ENCODE measurements at regions not wholly inside any gene's neighbourhood (a gene's known extent, or its start where the extent isn't known, plus 50 kb on each side); places are given as distances from the start of the nearest gene placed in this dataset.

DNA sequence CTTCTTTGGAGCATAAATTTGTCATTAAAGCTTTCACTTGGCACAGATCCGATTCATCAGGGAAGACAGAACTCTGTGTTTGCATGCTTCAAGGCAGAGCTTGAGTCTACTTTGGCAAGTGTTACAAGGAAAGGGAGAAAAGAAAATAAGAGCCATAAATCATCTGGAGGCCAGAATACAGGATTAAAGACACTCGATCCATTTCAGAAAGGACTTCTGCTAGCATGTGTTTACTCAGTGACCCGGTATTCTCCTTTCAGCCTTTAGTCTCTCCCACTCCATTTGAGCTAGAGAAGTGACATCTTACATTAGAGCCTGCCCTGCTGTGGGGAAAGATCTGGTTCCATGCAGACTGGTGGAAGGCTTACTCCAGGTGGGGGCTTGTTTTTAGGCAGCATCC lies 306.4 kb downstream of the KLF5 start:
- Mint-ChIP-seq H3K4me3 (no peak overlapping the region), H3K27ac (no peak overlapping the region), H3K36me3 (ENCODE audit: low read depth) (no peaks in the 10 kb centered on the region), H3K4me1 (no peaks in the 10 kb centered on the region), H3K9me3 (no peaks in the 10 kb centered on the region), H3K27me3 (no peaks in the 10 kb centered on the region)
- DNase-seq, result no peak
- CTCF ChIA-PET, result no interaction called here
- TF ChIP-seq, protein P1, sequence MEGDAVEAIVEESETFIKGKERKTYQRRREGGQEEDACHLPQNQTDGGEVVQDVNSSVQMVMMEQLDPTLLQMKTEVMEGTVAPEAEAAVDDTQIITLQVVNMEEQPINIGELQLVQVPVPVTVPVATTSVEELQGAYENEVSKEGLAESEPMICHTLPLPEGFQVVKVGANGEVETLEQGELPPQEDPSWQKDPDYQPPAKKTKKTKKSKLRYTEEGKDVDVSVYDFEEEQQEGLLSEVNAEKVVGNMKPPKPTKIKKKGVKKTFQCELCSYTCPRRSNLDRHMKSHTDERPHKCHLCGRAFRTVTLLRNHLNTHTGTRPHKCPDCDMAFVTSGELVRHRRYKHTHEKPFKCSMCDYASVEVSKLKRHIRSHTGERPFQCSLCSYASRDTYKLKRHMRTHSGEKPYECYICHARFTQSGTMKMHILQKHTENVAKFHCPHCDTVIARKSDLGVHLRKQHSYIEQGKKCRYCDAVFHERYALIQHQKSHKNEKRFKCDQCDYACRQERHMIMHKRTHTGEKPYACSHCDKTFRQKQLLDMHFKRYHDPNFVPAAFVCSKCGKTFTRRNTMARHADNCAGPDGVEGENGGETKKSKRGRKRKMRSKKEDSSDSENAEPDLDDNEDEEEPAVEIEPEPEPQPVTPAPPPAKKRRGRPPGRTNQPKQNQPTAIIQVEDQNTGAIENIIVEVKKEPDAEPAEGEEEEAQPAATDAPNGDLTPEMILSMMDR (IDR thresholded peaks at IDR 0.05), result no peak
- POLR2A ChIA-PET, result no interaction called here
- ATAC-seq (ENCODE audit: low read depth), result no peak
- intact Hi-C loops (cut with micrococcal nuclease), result no loop called here

DNA sequence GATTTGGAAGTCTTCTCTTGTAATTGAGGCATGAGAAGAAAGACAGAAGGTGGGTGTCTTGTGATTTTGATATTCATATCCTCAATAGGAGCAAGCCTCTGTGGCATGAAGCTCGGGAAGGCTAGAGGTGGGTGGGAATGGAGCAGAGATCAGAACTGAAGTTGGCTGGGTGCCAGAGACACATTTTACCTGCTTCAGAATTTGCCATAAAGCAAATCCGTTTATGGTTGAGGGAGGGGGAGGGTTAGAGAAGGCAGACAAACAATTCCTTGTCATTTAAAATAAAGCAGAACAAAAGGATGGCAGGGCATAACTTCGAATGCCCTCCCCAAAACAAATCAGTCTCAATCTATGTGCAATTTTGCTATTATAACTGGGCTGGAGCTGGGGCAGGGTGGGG lies 305.9 kb downstream of the KLF5 start:
- ChIA-PET CTCF (no interaction called here), POLR2A (no interaction called here)
- Mint-ChIP-seq H3K27ac (no peak overlapping the region), H3K4me3 (no peak overlapping the region), H3K4me1 (no peaks in the 10 kb centered on the region), H3K9me3 (no peaks in the 10 kb centered on the region), H3K36me3 (ENCODE audit: low read depth) (no peaks in the 10 kb centered on the region), H3K27me3 (no peaks in the 10 kb centered on the region)
- ATAC-seq (ENCODE audit: low read depth) (no peak), DNase-seq (no peak)
- TF ChIP-seq, protein P1 (IDR thresholded peaks at IDR 0.05), result no peak
- intact Hi-C loops (cut with micrococcal nuclease), result no loop called here

DNA sequence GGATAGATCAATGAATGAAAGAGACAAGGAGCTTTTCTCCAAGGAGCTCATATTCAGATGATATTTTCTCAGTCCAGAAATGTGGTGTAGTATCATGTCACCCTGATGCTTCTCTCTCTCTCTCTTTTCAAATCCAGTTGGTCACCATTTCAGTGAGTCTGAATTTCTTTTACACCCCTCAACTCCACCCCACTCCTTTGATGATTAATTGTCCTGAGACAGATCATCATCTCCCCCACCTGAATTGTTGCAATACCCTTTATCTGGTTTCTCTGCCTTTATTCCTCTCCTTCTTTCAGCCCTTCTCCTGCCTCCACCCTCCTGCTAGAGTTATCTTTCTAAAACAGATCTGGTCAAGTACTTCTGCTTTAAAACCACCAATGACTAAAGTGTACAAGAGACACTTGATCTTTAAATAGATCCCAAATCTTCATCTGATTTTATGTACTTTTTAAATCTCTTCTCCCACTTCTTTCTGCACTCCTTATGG lies 299.8 kb downstream of the KLF5 start:
- Mint-ChIP-seq H3K27me3 (no peaks in the 10 kb centered on the region), H3K4me1 (no peaks in the 10 kb centered on the region), H3K4me3 (no peak overlapping the region), H3K9me3 (no peaks in the 10 kb centered on the region), H3K36me3 (ENCODE audit: low read depth) (no peaks in the 10 kb centered on the region), H3K27ac (no peak overlapping the region)
- TF ChIP-seq, protein P1 (IDR thresholded peaks at IDR 0.05), result no peak
- CTCF ChIA-PET, result no interaction called here
- intact Hi-C loops (cut with micrococcal nuclease), result no loop called here
- POLR2A ChIA-PET, result no interaction called here
- no peak for ATAC-seq (ENCODE audit: low read depth)
- no peak for DNase-seq

DNA sequence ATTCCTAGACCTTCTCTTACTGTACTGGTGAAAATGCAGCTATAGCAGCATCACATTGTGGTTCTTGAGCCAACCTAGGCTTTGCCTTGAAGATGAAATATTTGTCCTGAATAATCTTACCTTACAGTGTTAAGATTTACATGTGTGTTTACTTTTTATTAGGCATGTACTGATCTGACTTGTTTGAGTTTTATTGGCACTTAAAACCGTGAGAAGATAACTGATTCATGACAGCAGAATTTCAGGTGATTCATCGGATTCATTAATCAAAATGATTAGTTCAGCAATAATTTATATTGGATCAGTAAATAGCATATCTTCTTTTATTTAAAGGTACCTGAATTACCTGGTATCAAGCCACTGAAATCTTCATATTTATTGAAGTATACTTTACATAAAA lies 296.3 kb downstream of the KLF5 start:
- no peak for DNase-seq
- no peak for ATAC-seq (ENCODE audit: low read depth)

DNA sequence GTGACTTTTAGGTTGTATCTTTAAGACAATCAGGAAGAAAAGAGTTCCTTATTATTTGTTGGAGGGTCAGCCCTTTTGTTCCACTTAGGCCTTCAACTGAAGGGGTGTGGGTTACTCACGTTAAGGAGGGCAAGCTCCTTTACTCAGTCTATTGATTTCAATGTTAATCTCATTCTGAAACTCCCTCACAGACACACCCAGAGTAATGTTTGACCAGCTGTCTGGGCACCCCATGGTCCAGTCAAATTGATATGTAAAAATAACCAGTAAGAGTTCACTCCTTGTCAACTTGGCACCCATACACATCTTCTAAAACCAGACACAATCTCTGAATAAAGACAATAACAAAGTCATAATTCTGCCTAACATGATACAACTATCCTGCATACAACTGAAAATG lies 292.9 kb downstream of the KLF5 start:
- Mint-ChIP-seq H3K4me1 (no peaks in the 10 kb centered on the region), H3K9me3 (peaks cover 2% of the 10 kb centered on the region), H3K4me3 (no peak overlapping the region), H3K27me3 (no peaks in the 10 kb centered on the region), H3K27ac (no peak overlapping the region), H3K36me3 (ENCODE audit: low read depth) (no peaks in the 10 kb centered on the region)
- intact Hi-C loops (cut with micrococcal nuclease), result no loop called here
- ATAC-seq (ENCODE audit: low read depth) (no peak), DNase-seq (no peak)
- TF ChIP-seq, protein P1 (IDR thresholded peaks at IDR 0.05), result no peak
- POLR2A ChIA-PET, result no interaction called here
- CTCF ChIA-PET, result no interaction called here

More for the DNA sequence above, 296.3 kb downstream of the KLF5 start:
- TF ChIP-seq, protein P1 (IDR thresholded peaks at IDR 0.05), result no peak
- Mint-ChIP-seq H3K27ac (no peak overlapping the region), H3K9me3 (no peaks in the 10 kb centered on the region), H3K4me1 (no peaks in the 10 kb centered on the region), H3K27me3 (no peaks in the 10 kb centered on the region), H3K4me3 (no peak overlapping the region), H3K36me3 (ENCODE audit: low read depth) (no peaks in the 10 kb centered on the region)
- POLR2A ChIA-PET, result no interaction called here
- CTCF ChIA-PET, result no interaction called here
- intact Hi-C loops (cut with micrococcal nuclease), result no loop called here

Measured in activated B cell treated with CpG ODN at 0.5 μM for 24 hours (primary cell).